KMS-11 (cell line): ENCODE measurements at regions not wholly inside any gene's neighbourhood (a gene's known extent, or its start where the extent isn't known, plus 50 kb on each side); places are given as distances from the start of the nearest gene placed in this dataset.

Experiments used
- H2AFZ ChIP-seq: fragments of 200-600 bp; sonication (generic); 2 replicates; pipeline ENCODE4 v1.6.1; 2016; ENCODE audit warnings: antibody characterized with exemption, mixed run types, low read depth
- H3K27ac ChIP-seq: fragments of 200-600 bp; sonication (generic); 2 replicates; pipeline ENCODE4 v1.6.1; 2016; ENCODE audit warnings: mild to moderate bottlenecking, mixed run types
- H3K27me3 ChIP-seq: fragments of 200-600 bp; sonication (generic); 2 replicates; pipeline ENCODE4 v1.6.1; 2017; ENCODE audit warnings: mild to moderate bottlenecking, low read depth, mixed run types, moderate library complexity; ENCODE audit not compliant: insufficient read depth
- H3K36me3 ChIP-seq: fragments of 200-600 bp; sonication (generic); 2 replicates; pipeline ENCODE4 v1.6.1; 2017; ENCODE audit warnings: mild to moderate bottlenecking, mixed run types; ENCODE audit not compliant: insufficient read depth
- H3K4me1 ChIP-seq: fragments of 200-600 bp; sonication (generic); 2 replicates; pipeline ENCODE4 v1.6.1; 2016; ENCODE audit warnings: mild to moderate bottlenecking, low read depth, mixed run types; ENCODE audit not compliant: poor library complexity, severe bottlenecking
- H3K4me2 ChIP-seq: fragments of 200-600 bp; sonication (generic); 2 replicates; pipeline ENCODE4 v1.7.0; 2016; ENCODE audit warnings: mild to moderate bottlenecking, mixed run types
- H3K4me3 ChIP-seq: fragments of 200-600 bp; sonication (generic); IDR thresholded peaks from 2 replicates; pipeline ENCODE4 v1.6.1; 2017; ENCODE audit warnings: low read depth, low read length, mixed read lengths; ENCODE audit not compliant: insufficient read depth
- H3K79me2 ChIP-seq: fragments of 200-600 bp; sonication (generic); 2 replicates; pipeline ENCODE4 v1.6.1; 2016; ENCODE audit warnings: low read depth, mixed run types; ENCODE audit not compliant: insufficient read depth
- H3K9ac ChIP-seq: fragments of 200-600 bp; sonication (generic); 2 replicates; pipeline ENCODE4 v1.6.1; 2016; ENCODE audit warnings: mild to moderate bottlenecking, mixed run types
- H4K20me1 ChIP-seq: fragments of 200-600 bp; sonication (generic); 2 replicates; pipeline ENCODE4 v1.6.1; 2016; ENCODE audit warnings: mild to moderate bottlenecking, mixed run types; ENCODE audit not compliant: insufficient read depth
- CTCF ChIP-seq: fragments of 200-600 bp; sonication (generic); conservative IDR thresholded peaks from 2 replicates; pipeline ENCODE4 v1.6.1; 2017; ENCODE audit warnings: low read depth, mild to moderate bottlenecking, antibody characterized with exemption, low read length, moderate library complexity, mixed read lengths

GRCh38 chr10:43879742-43880141 is 231.1 kb upstream of the ZNF32 start:
- H3K27ac ChIP-seq, result no peak overlapping the region
- H3K9ac ChIP-seq, result no peak overlapping the region
- H3K4me3 ChIP-seq, result no peak overlapping the region
- H3K4me2 ChIP-seq, result no peak overlapping the region
- no peaks in the 10 kb centered on the region for H3K4me1 ChIP-seq
- TF ChIP-seq CTCF, result no peak
- no peak overlapping the region for H2AFZ ChIP-seq
- no peaks in the 10 kb centered on the region for H3K36me3 ChIP-seq
- no peaks in the 10 kb centered on the region for H3K79me2 ChIP-seq
- H4K20me1 ChIP-seq, result no peaks in the 10 kb centered on the region
- no peaks in the 10 kb centered on the region for H3K27me3 ChIP-seq

- Histone ChIP-seq H4K20me1 (no peaks in the 10 kb centered on the region), H3K79me2 (no peaks in the 10 kb centered on the region), H3K27ac (no peak overlapping the region), H3K4me2 (no peak overlapping the region), H3K4me3 (no peak overlapping the region), H3K9ac (no peak overlapping the region), H3K4me1 (no peaks in the 10 kb centered on the region), H3K27me3 (no peaks in the 10 kb centered on the region), H3K36me3 (no peaks in the 10 kb centered on the region), H2AFZ (no peak overlapping the region)
- TF ChIP-seq CTCF, result no peak
Measured at GRCh38 chr10:43879162-43879561, 230.5 kb upstream of the ZNF32 start.

- H4K20me1 ChIP-seq, result no peaks in the 10 kb centered on the region
- H3K4me1 ChIP-seq, result no peaks in the 10 kb centered on the region
- no peak overlapping the region for H2AFZ ChIP-seq
- H3K27ac ChIP-seq, result no peak overlapping the region
- H3K4me2 ChIP-seq, result no peak overlapping the region
- H3K27me3 ChIP-seq, result no peaks in the 10 kb centered on the region
- H3K36me3 ChIP-seq, result no peaks in the 10 kb centered on the region
- H3K79me2 ChIP-seq, result no peaks in the 10 kb centered on the region
- no peak overlapping the region for H3K4me3 ChIP-seq
- no peak for TF ChIP-seq CTCF
- no peak overlapping the region for H3K9ac ChIP-seq
Measured at GRCh38 chr10:43878386-43878785, 229.7 kb upstream of the ZNF32 start.

GRCh38 chr10:43876976-43877375 is 228.3 kb upstream of the ZNF32 start:
- no peak overlapping the region for H3K4me2 ChIP-seq
- no peak for TF ChIP-seq CTCF
- H3K27me3 ChIP-seq, result no peaks in the 10 kb centered on the region
- H4K20me1 ChIP-seq, result no peaks in the 10 kb centered on the region
- no peak overlapping the region for H3K4me3 ChIP-seq
- no peaks in the 10 kb centered on the region for H3K79me2 ChIP-seq
- no peaks in the 10 kb centered on the region for H3K4me1 ChIP-seq
- H3K9ac ChIP-seq, result no peak overlapping the region
- no peaks in the 10 kb centered on the region for H3K36me3 ChIP-seq
- H2AFZ ChIP-seq, result no peak overlapping the region
- no peak overlapping the region for H3K27ac ChIP-seq

GRCh38 chr10:43874984-43875383 is 226.3 kb upstream of the ZNF32 start:
- no peak for TF ChIP-seq CTCF
- no peaks in the 10 kb centered on the region for H3K27me3 ChIP-seq

More at GRCh38 chr10:43874984-43875383, 226.3 kb upstream of the ZNF32 start:
- H3K4me1 ChIP-seq, result no peaks in the 10 kb centered on the region
- no peaks in the 10 kb centered on the region for H3K79me2 ChIP-seq
- no peak overlapping the region for H3K4me2 ChIP-seq
- no peak overlapping the region for H3K27ac ChIP-seq
- no peak overlapping the region for H3K4me3 ChIP-seq
- no peak overlapping the region for H2AFZ ChIP-seq
- no peaks in the 10 kb centered on the region for H3K36me3 ChIP-seq
- no peak overlapping the region for H3K9ac ChIP-seq
- H4K20me1 ChIP-seq, result no peaks in the 10 kb centered on the region
